Stimulated activated memory B cell treated with anti-CD40 and anti-IgM and Interleukin-4, amounts not matched to agents 10 μg/mL and 1 μg/mL and 100 μg/mL, for 72 hours (primary cell): ENCODE measurements at regions not wholly inside any gene's neighbourhood (a gene's known extent, or its start where the extent isn't known, plus 50 kb on each side); places are given as distances from the start of the nearest gene placed in this dataset.

Experiments used
- ATAC-seq: fragments of 150-1000 bp; cut with Tn5 transposase; 2 replicates; pipeline ENCODE4 v1.10.0; 2021
- H3K27ac Mint-ChIP-seq: one replicate; pipeline ENCODE4 v1.8.0; 2022; ENCODE audit warnings: mild to moderate bottlenecking, mixed read lengths
- H3K27me3 Mint-ChIP-seq: one replicate; pipeline ENCODE4 v1.8.0; 2022; ENCODE audit warnings: mixed read lengths
- H3K36me3 Mint-ChIP-seq: one replicate; pipeline ENCODE4 v1.8.0; 2022; ENCODE audit warnings: mixed read lengths
- H3K4me1 Mint-ChIP-seq: one replicate; pipeline ENCODE4 v1.8.0; 2022; ENCODE audit warnings: mixed read lengths
- H3K4me3 Mint-ChIP-seq: one replicate; pipeline ENCODE4 v1.8.0; 2022; ENCODE audit warnings: mild to moderate bottlenecking, moderate library complexity, mixed read lengths
- H3K9me3 Mint-ChIP-seq: one replicate; pipeline ENCODE4 v1.8.0; 2022; ENCODE audit warnings: mixed read lengths

DNA sequence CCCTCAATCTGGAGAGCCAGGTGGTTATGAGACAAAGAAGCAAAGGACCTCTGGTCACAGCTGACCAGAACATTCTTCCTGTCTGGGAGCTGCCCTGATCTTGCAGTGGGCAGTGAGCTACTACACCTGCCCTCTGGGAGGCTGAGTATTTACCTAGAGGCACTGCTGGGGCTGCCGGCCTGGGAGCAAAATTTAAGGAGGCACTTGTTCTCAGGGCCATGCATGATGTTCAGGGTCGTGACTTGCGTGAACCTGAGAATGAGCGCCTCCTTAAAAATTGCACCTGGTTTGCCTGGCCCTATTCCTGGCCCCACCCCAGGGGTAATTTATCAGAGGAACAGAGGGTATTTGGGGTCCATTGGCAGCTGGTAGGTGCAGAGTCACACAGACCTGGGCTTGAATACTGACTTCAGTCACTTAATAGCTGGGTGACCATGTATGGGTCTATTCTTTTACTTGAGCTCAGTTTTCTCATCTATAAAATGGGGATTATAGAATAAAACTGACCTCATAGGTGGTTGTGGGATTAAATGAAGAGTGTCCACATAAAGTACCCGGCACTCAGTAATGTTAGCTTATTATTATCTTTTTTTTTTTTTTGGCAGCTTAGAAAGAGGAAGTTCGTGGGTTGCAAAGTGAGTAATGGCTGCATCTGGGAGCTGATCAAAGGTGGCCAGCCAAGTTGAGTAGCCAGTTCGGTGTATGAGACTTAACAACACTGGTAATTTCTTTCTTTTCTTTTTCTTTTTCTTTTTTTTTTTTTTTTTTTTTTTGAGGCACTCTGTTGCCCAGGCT lies 107.4 kb upstream of the MED13L start:
- Mint-ChIP-seq H3K4me1 (peaks cover 10% of the 10 kb centered on the region), H3K27me3 (no peaks in the 10 kb centered on the region), H3K27ac (no peak overlapping the region), H3K36me3 (no peaks in the 10 kb centered on the region), H3K9me3 (no peaks in the 10 kb centered on the region), H3K4me3 (no peak overlapping the region)
- ATAC-seq = peak; percentile 84

DNA sequence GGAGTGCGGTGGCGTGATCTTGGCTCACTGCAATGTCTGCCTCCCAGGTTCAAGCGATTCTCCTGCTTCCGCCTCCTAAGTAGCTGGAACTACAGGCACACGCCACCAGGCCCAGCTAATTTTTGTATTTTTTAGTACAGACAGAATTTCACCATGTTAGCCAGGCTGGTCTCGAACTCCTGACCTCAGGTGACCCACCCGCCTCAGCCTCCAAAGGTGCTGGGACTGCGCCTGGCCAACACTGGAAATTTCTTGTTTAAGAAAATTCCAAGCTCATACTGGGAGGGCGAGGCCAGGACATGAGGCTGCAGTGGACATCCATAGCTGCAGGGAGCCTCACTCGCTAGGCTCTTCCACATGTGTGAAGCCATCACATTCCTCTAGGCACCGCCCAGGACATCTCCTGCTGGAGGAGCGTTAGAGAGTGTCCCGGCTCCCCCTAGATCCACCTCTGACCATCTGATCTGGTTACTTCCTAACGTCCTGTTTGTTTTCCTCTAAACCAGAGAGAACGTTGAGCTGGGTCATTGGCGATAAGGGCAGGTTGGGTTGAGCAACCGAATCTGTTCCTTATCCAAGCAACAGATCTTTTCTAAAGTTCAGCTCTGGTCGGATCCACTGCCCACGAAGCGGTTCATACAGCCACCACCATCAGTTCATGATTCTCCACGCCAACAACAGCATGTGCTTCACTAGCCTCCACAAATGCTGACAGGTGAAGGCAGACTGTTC lies 108.2 kb upstream of the MED13L start:
- no peak for ATAC-seq
- H3K4me1 Mint-ChIP-seq = peaks cover 6% of the 10 kb centered on the region
- H3K27me3 Mint-ChIP-seq = no peaks in the 10 kb centered on the region
- H3K9me3 Mint-ChIP-seq = no peaks in the 10 kb centered on the region
- H3K27ac Mint-ChIP-seq = no peak overlapping the region
- H3K4me3 Mint-ChIP-seq = no peak overlapping the region
- no peaks in the 10 kb centered on the region for H3K36me3 Mint-ChIP-seq

DNA sequence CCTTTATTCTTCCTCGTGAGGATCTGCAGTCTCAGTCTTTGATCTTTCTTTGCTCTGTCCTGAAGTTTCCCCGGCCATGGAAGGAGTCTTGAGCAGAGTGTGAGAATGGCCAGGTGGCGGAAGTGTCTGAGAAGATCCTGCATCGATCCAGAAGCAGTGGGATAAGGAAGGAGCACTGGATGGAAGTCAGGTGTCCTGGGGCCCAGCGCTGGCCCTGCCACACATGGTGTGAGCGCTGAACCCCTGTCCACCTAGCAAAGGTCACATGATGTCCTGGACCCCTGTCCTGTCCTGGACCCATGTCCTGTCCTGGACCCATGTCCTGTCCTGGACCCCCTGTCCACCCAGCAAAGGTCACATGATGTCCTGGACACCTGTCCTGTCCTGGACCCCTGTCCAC lies 111.8 kb upstream of the MED13L start:
- no peak overlapping the region for H3K4me3 Mint-ChIP-seq
- no peak for ATAC-seq
- no peaks in the 10 kb centered on the region for H3K27me3 Mint-ChIP-seq
- H3K27ac Mint-ChIP-seq = no peak overlapping the region
- H3K36me3 Mint-ChIP-seq = no peaks in the 10 kb centered on the region
- no peaks in the 10 kb centered on the region for H3K9me3 Mint-ChIP-seq
- peaks cover 12% of the 10 kb centered on the region for H3K4me1 Mint-ChIP-seq

DNA sequence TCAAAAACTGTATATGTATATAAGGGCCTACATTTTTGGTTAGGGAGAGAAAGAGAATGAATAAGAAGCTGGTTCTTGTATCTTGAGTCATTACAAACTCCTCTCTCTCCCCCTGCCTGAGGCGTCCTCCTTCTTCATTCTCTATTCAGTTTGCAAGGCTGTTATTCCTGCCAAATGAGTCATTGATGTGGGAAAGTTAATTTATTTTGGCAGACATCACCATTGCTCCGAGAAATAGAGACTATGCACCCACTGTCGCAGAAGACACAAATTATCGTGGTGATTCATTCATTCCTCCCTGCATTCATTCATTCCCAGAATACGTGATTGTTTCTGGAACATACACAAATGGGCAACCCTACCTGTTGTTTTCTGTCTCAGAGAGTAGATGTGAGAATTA lies 112.5 kb upstream of the MED13L start:
- no peaks in the 10 kb centered on the region for H3K9me3 Mint-ChIP-seq
- H3K27me3 Mint-ChIP-seq = no peaks in the 10 kb centered on the region
- peaks cover 8% of the 10 kb centered on the region for H3K4me1 Mint-ChIP-seq
- no peak overlapping the region for H3K27ac Mint-ChIP-seq
- H3K36me3 Mint-ChIP-seq = no peaks in the 10 kb centered on the region
- H3K4me3 Mint-ChIP-seq = no peak overlapping the region
- no peak for ATAC-seq

DNA sequence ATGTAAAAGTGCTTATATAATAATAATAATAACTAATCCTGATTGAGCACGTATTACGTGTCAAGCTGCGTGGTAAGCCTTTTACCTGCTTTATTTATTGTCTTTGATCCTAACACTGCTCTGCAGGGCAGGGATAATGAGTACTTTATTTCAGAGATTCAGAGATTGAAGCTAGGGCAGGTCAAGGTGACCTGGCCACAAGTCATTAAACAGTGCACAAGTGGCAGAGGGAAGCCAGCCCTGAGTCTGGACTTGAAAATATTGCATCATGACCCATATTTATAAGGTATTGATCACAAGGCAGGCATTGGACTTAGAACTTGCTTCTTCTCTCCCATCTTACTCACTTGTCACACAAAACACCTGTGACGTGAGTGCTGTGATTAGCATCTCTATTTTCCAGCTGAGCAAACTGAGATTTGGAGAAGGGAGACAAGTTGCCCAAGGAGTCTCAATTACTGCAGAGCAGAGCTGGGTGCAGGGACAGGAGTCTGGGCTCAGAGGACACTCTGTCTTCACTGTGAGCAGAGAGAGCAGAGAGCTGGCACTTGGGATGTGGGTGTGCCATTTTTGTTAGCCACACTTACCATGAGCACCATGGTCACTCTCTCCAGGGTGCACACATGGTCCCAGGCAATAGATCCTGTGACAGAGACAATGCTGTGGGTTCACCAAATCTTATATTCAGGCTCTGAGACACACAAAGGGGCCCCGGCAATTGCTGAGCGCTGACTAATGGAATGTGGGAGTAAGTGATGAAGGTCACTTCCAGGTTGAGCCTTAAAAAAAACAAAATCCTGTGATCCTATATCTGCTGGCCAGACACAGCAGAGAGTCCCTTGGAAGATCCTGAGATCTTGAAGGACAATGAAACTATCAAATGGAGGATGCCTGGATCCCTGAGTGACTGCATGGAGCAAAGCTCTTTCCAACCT lies 113.2 kb upstream of the MED13L start:
- ATAC-seq = no peak
- H3K27me3 Mint-ChIP-seq = no peaks in the 10 kb centered on the region
- H3K4me1 Mint-ChIP-seq = peaks cover 6% of the 10 kb centered on the region
- no peak overlapping the region for H3K4me3 Mint-ChIP-seq
- H3K9me3 Mint-ChIP-seq = no peaks in the 10 kb centered on the region
- no peak overlapping the region for H3K27ac Mint-ChIP-seq
- no peaks in the 10 kb centered on the region for H3K36me3 Mint-ChIP-seq

DNA sequence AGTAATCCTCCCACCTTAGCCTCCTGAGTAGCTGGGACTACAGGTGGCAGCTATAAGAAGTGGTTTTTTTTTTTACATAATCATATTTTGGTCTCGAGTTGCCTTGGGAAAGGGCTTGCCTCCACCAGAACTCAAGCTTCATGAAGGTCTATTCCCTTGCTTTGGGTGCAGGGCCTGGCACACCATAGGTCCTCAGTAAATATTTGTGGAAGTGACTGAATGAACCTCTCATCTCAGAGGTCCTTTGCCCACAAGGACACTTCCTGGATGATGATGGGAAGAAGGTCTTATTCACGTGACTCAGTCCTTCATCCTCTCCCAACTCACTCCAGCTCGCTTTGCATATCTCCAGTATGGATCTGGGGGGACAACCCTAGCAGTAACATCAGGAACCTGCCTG lies 114.0 kb upstream of the MED13L start:
- Mint-ChIP-seq H3K36me3 (no peaks in the 10 kb centered on the region), H3K4me3 (no peak overlapping the region), H3K4me1 (peaks cover 6% of the 10 kb centered on the region), H3K27me3 (no peaks in the 10 kb centered on the region), H3K9me3 (no peaks in the 10 kb centered on the region), H3K27ac (no peak overlapping the region)
- no peak for ATAC-seq

DNA sequence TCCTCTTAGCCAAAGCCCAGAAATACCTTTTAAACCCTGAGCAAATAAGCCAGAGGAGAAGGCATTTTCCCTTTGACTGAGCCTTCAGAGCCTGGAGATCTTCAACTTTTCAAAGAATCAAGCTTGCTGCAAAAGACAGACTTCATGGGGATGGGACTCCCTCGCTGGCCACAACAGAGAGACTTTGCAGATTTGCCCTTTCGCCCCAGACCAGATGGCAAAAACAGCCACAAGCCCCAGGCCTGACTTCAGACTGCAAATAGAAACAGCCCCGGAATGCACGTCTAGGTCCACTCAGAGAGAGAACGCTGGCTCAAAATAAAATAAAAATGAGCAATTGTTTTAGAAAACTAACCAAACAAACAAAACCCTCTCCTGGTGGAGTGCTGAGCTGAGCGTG lies 114.6 kb upstream of the MED13L start:
- Mint-ChIP-seq H3K9me3 (no peaks in the 10 kb centered on the region), H3K36me3 (no peaks in the 10 kb centered on the region), H3K27me3 (no peaks in the 10 kb centered on the region), H3K27ac (no peak overlapping the region), H3K4me3 (no peak overlapping the region), H3K4me1 (peaks cover 6% of the 10 kb centered on the region)
- no peak for ATAC-seq

DNA sequence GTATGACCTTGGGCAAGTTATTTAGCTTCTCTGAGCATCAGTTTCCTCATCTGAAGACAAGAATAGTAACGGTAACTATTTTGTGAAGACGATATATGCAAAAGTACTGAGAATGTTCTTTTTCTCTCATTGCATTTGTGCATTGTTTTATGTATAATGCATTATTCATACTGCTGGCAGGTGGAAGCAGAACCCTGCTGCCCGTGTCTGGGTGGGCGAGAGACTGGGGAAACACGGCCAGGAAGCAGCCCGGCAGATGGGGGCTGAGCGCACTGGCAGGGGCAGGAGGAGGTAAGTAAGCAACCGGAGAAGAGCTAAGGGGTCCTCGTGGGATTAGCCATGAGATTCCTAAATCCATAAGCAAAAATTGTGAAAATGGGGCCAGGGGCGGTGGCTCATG lies 115.8 kb upstream of the MED13L start:
- H3K9me3 Mint-ChIP-seq = peaks cover 5% of the 10 kb centered on the region
- peaks cover 7% of the 10 kb centered on the region for H3K36me3 Mint-ChIP-seq
- H3K4me3 Mint-ChIP-seq = no peak overlapping the region
- H3K27me3 Mint-ChIP-seq = no peaks in the 10 kb centered on the region
- ATAC-seq = no peak
- no peak overlapping the region for H3K27ac Mint-ChIP-seq
- peaks cover 6% of the 10 kb centered on the region for H3K4me1 Mint-ChIP-seq

DNA sequence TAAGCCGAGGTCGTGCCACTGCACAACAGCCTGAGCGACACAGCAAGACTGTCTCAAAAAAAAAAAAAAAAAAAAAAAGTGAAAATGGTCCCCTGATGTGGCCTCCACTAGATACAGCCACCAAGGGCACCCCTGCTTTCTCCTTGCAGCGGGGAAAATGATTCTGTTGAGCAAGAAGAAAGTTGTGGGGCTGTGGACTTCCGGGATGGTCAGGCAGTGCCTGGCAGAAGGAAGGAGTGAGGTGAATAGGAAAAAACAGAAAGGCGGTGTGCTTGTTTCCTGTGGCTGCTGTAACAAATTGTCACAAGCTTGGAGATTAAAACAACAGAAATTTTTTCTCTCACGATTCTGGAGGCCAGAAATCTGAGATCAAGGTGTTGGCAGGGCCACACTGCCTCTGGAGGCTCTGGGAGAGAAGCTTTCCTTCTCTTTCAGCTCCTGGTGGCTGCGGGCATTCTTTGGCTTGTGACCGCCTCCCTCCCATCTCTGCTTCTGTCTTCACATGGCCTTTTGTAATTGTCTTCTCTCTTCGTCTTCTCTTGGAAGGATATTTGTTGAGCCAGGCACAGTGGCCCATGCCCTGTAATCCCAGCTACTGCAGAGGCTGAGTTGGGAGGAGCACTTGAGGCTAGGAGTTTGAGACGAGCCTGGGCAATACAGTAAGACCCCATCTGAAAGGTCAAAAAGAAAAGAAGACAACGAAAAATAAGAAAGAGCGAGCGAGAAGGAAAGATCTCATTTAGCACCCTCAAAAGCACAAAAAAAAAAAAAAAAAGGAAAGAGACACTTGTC lies 116.6 kb upstream of the MED13L start:
- H3K4me1 Mint-ChIP-seq = peaks cover 6% of the 10 kb centered on the region
- no peak for ATAC-seq
- no peak overlapping the region for H3K27ac Mint-ChIP-seq
- peaks cover 15% of the 10 kb centered on the region for H3K36me3 Mint-ChIP-seq
- H3K9me3 Mint-ChIP-seq = peaks cover 12% of the 10 kb centered on the region
- H3K4me3 Mint-ChIP-seq = no peak overlapping the region
- no peaks in the 10 kb centered on the region for H3K27me3 Mint-ChIP-seq

DNA sequence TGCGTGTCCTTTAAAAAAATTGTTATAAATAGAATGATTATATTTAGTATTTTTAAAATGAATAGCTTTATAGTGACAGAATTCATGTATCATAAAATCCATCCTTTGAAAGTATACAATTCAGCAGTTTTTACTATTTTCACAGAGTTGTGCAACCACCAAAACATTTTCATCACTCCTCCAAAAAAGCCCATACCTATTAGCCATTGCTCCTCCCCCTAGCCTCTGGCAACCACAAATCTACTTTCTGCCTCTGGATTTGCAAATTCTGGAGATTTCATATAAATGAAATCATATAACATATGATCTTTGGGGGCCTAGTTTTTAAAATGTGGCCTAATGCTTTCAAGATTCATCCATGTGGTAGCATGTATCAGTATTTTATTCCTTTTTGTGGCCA lies 117.9 kb upstream of the MED13L start:
- no peak for ATAC-seq
- Mint-ChIP-seq H3K4me1 (peaks cover 7% of the 10 kb centered on the region), H3K27me3 (no peaks in the 10 kb centered on the region), H3K4me3 (no peak overlapping the region), H3K27ac (no peak overlapping the region), H3K36me3 (peaks cover 18% of the 10 kb centered on the region), H3K9me3 (peaks cover 16% of the 10 kb centered on the region)

DNA sequence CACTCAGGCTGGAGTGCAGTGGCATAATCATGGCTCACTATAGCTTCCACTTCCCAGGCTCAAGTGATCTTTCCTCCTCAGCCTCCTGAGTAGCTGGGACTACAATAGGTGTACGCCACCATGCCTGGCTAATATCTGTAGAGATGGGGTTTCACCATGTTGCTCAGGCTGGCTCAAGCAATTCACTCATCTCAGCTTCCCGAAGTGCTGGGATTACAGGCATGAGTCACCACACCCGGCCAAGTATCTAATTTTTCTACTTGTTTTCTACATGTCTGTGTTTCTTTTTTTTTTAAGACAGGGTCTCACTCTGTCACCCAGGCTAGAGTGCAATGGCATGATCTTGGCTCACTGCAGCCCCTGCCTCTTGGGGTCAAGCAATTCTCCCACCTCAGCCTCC lies 119.7 kb upstream of the MED13L start:
- H3K9me3 Mint-ChIP-seq = peaks cover 26% of the 10 kb centered on the region
- no peak for ATAC-seq
- H3K27me3 Mint-ChIP-seq = no peaks in the 10 kb centered on the region
- H3K36me3 Mint-ChIP-seq = peaks cover 26% of the 10 kb centered on the region
- no peak overlapping the region for H3K27ac Mint-ChIP-seq
- peaks cover 22% of the 10 kb centered on the region for H3K4me1 Mint-ChIP-seq
- H3K4me3 Mint-ChIP-seq = no peak overlapping the region

DNA sequence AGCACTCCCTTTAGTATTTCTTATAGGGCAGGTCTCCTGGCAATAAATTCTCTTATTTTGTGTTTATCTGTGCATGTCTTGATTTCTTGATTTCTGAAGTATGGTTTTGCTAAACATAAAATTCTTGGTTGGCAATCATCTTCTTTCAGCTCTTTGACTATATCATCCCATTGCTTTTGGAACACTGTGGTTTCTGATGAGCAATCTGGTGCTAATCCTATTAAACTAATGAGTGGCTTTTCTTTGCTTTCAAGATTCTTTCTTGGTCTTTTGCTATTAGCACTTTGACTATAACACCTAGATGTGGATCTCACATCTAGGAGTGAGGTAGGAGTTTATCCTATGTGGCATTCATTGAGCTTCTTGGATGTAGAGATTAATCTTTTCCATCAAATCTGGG lies 120.7 kb upstream of the MED13L start:
- Mint-ChIP-seq H3K27ac (no peak overlapping the region), H3K27me3 (no peaks in the 10 kb centered on the region), H3K4me1 (peaks cover 20% of the 10 kb centered on the region), H3K4me3 (no peak overlapping the region), H3K36me3 (peaks cover 26% of the 10 kb centered on the region), H3K9me3 (peaks cover 29% of the 10 kb centered on the region)
- ATAC-seq = no peak

DNA sequence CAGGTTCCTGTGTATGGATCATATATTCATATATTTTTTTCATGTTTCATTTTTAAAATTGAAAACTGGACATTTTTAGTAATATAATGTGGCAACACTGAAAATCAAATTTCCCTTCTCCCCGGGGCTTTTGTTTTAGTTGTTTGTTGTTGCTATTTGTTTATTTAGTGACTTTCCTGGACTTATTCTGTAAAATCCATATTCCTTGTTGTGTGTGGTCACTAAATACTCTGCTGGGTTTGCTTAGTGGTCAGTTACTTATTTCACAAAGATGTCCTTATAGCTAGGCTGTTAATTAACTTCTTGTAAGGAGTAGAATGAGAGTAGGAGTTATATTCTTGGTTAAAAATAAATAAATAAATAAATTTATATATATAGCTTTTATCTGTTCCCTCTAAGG lies 121.6 kb upstream of the MED13L start:
- Mint-ChIP-seq H3K27me3 (no peaks in the 10 kb centered on the region), H3K27ac (no peak overlapping the region), H3K36me3 (peaks cover 26% of the 10 kb centered on the region), H3K9me3 (peaks cover 29% of the 10 kb centered on the region), H3K4me3 (no peak overlapping the region), H3K4me1 (peaks cover 16% of the 10 kb centered on the region)
- ATAC-seq = no peak

DNA sequence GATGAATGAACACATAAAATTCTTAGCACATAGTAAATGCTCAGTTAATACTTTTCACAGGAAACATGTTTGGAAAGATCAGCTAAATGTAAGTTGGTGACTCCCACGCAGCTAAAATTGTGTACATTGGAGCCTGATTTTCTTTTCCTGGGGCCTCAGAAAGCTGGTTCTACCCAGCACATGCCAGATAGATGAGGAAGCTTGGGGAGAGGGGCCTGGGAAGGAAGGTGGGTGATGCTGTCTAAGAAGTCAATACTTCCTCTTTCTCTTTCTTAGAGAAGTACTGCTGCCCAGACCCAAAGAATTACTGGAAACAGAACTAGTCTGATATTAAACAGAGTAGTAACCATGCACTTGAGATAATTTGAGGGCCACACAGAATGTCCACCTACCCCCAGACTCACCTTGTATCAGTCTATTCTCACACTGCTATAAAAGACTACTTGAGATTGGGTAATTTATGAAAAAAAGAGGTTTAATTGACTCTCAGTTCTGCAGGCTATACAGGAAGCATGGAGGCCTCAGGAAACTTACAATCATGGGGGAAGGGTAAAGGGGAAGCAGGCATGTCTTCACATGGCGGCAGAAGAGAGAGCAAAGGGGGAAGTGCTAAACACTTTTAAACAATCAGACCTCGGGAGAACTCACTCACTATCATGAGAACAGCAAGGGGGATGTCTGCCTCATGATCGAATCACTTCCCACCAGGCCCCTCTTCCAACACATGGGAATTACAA lies 123.3 kb upstream of the MED13L start:
- Mint-ChIP-seq H3K27me3 (no peaks in the 10 kb centered on the region), H3K9me3 (peaks cover 29% of the 10 kb centered on the region), H3K4me1 (peaks cover 16% of the 10 kb centered on the region), H3K36me3 (peaks cover 26% of the 10 kb centered on the region), H3K4me3 (no peak overlapping the region), H3K27ac (peak overlapping the region; percentile 50)
- peak; percentile 60 for ATAC-seq
